Kidney glomerular epithelial cell (primary cell): ENCODE measurements at regions not wholly inside any gene's neighbourhood (a gene's known extent, or its start where the extent isn't known, plus 50 kb on each side); places are given as distances from the start of the nearest gene placed in this dataset.

Experiments used
- DNase-seq: peaks from one replicate; lab custom pipeline; 2025; lab: John Stamatoyannopoulos, UW

GRCh38 chr18:73790587-73790986 lies 357.0 kb downstream of the FBXO15 start:
- no peak for DNase-seq

- no peak for DNase-seq
Measured at GRCh38 chr18:73787316-73787715, 360.3 kb downstream of the FBXO15 start.

GRCh38 chr18:73785300-73785699 lies 362.3 kb downstream of the FBXO15 start:
- no peak for DNase-seq

GRCh38 chr18:73784853-73785252 lies 362.8 kb downstream of the FBXO15 start:
- DNase-seq: no peak

- no peak for DNase-seq
Measured at GRCh38 chr18:73782405-73782804, 365.2 kb downstream of the FBXO15 start.

GRCh38 chr18:73780218-73780617 lies 367.4 kb downstream of the FBXO15 start:
- no peak for DNase-seq

GRCh38 chr18:73778032-73778359 lies 369.6 kb downstream of the FBXO15 start:
- DNase-seq: no peak

GRCh38 chr18:73777356-73778031 lies 370.1 kb downstream of the FBXO15 start:
- DNase-seq: no peak

GRCh38 chr18:73774811-73775509 lies 372.7 kb downstream of the FBXO15 start:
- DNase-seq: peak; percentile 19

- no peak for DNase-seq
Measured at GRCh38 chr18:73768043-73768442, 379.6 kb downstream of the FBXO15 start.

- DNase-seq: no peak
Measured at GRCh38 chr18:73766910-73767515, 380.6 kb downstream of the FBXO15 start.

GRCh38 chr18:73758446-73758845 lies 389.2 kb downstream of the FBXO15 start:
- DNase-seq: no peak

GRCh38 chr18:73756256-73757091 lies 391.2 kb downstream of the FBXO15 start:
- DNase-seq: no peak

- DNase-seq: no peak
Measured at GRCh38 chr18:73752965-73753364, 394.7 kb downstream of the FBXO15 start.

- no peak for DNase-seq
Measured at GRCh38 chr18:73752546-73752945, 395.1 kb downstream of the FBXO15 start.

GRCh38 chr18:73750052-73750451 lies 397.6 kb downstream of the FBXO15 start:
- no peak for DNase-seq

- DNase-seq: no peak
Measured at GRCh38 chr18:73749304-73749703, 398.3 kb downstream of the FBXO15 start.

GRCh38 chr18:73748731-73749130 lies 398.9 kb downstream of the FBXO15 start:
- DNase-seq: no peak

GRCh38 chr18:73746101-73746500 lies 401.5 kb downstream of the FBXO15 start:
- DNase-seq: no peak

GRCh38 chr18:73742957-73743356 lies 404.7 kb downstream of the FBXO15 start:
- no peak for DNase-seq

- no peak for DNase-seq
Measured at GRCh38 chr18:73741946-73742345, 405.7 kb downstream of the FBXO15 start.

GRCh38 chr18:73739098-73739497 lies 408.5 kb downstream of the FBXO15 start:
- no peak for DNase-seq

GRCh38 chr18:73737990-73738389 lies 409.6 kb downstream of the FBXO15 start:
- no peak for DNase-seq
